GM23338 (cell line): ENCODE measurements at regions not wholly inside any gene's neighbourhood (a gene's known extent, or its start where the extent isn't known, plus 50 kb on each side); places are given as distances from the start of the nearest gene placed in this dataset.

Experiments used
- CREB1 ChIP-seq: fragments of 250-450 bp; sonication (Bioruptor Pico); IDR thresholded peaks from 2 replicates; pipeline ENCODE4 v1.5.0; 2020; ENCODE audit warnings: low read depth, mild to moderate bottlenecking, moderate library complexity
- CTCF ChIP-seq, 2 experiments: fragments of 200-600 bp in 1 of 2; sonication (generic) in 1 of 2; conservative IDR thresholded peaks; 2 replicates each; pipeline versions ENCODE4 v1.5.1 to v1.6.1; 2016 to 2017; ENCODE audit warnings: antibody characterized with exemption in 2 of 2, low read depth in 2 of 2, mild to moderate bottlenecking in 2 of 2, moderate library complexity in 1 of 2
- ETS1 ChIP-seq: IDR thresholded peaks from 2 replicates; pipeline ENCODE4 v1.6.1; 2016; ENCODE audit warnings: antibody characterized with exemption
- EZH2 ChIP-seq: fragments of 200-600 bp; sonication (generic); IDR thresholded peaks from one replicate; pipeline ENCODE4 v1.8.0; 2017; ENCODE audit warnings: antibody characterized with exemption, mild to moderate bottlenecking, low read depth; ENCODE audit not compliant: unreplicated experiment
- EZH2phosphoT487 ChIP-seq: fragments of 200-600 bp; sonication (generic); IDR thresholded peaks from one replicate; pipeline ENCODE4 v1.8.1; 2018; ENCODE audit warnings: antibody characterized with exemption; ENCODE audit not compliant: unreplicated experiment
- JUNB ChIP-seq: IDR thresholded peaks from one replicate; pipeline ENCODE4 v1.6.1; 2016; ENCODE audit warnings: antibody characterized with exemption; ENCODE audit not compliant: unreplicated experiment
- NANOG ChIP-seq: IDR thresholded peaks from 2 replicates; pipeline ENCODE4 v1.6.1; 2016; ENCODE audit warnings: antibody characterized with exemption, borderline replicate concordance
- POLR2AphosphoS5 ChIP-seq: IDR thresholded peaks from 2 replicates; pipeline ENCODE4 v1.6.1; 2016; ENCODE audit warnings: antibody characterized with exemption, low read depth
- REST ChIP-seq: IDR thresholded peaks from one replicate; pipeline ENCODE4 v1.6.1; 2018; ENCODE audit warnings: antibody characterized with exemption; ENCODE audit not compliant: unreplicated experiment
- ZNF114 ChIP-seq: fragments of 250-450 bp; sonication (Bioruptor Pico); IDR thresholded peaks from 2 replicates; pipeline ENCODE4 v1.5.0; 2020; ENCODE audit warnings: mild to moderate bottlenecking, moderate library complexity

- TF ChIP-seq POLR2AphosphoS5 (no peak), EZH2phosphoT487 (no peak), CTCF (conservative IDR thresholded peaks at IDR 0.05; ENCODE audit: low read depth in 2 of 2) (no peak), EZH2 (no peak), REST (no peak), JUNB (no peak), CREB1 (no peak), NANOG (no peak), ETS1 (no peak), ZNF114 (no peak)
Observed at GRCh38 chr17:14575471-14575953, 274.6 kb downstream of the HS3ST3B1 start.
